ENCODE measurements at regions not wholly inside any gene's neighbourhood (a gene's known extent, or its start where the extent isn't known, plus 50 kb on each side); places are given as distances from the start of the nearest gene placed in this dataset.

GRCh38 chr2:71794611-71795010 lies 341.2 kb downstream of the DYSF start:
- Mint-ChIP-seq H3K4me1 (ENCODE audit: low read depth, unreplicated experiment) (peaks cover 4% of the 10 kb centered on the region), H3K4me3 (ENCODE audit: unreplicated experiment) (no peak overlapping the region), H3K36me3 (ENCODE audit: unreplicated experiment) (no peaks in the 10 kb centered on the region), H3K27me3 (ENCODE audit: unreplicated experiment) (peaks cover 7% of the 10 kb centered on the region), H3K9me3 (ENCODE audit: unreplicated experiment) (no peaks in the 10 kb centered on the region), H3K27ac (ENCODE audit: unreplicated experiment) (no peak overlapping the region)
- no peak for DNase-seq
- TF ChIP-seq CTCF (IDR thresholded peaks at IDR 0.05; ENCODE audit: partially characterized antibody, unreplicated experiment) = no peak

GRCh38 chr2:71793926-71794325 lies 340.6 kb downstream of the DYSF start:
- no peak for TF ChIP-seq CTCF (IDR thresholded peaks at IDR 0.05; ENCODE audit: partially characterized antibody, unreplicated experiment)
- H3K4me3 Mint-ChIP-seq (ENCODE audit: unreplicated experiment) = no peak overlapping the region
- peaks cover 4% of the 10 kb centered on the region for H3K4me1 Mint-ChIP-seq (ENCODE audit: low read depth, unreplicated experiment)
- H3K36me3 Mint-ChIP-seq (ENCODE audit: unreplicated experiment) = no peaks in the 10 kb centered on the region
- DNase-seq = no peak
- H3K9me3 Mint-ChIP-seq (ENCODE audit: unreplicated experiment) = no peaks in the 10 kb centered on the region
- H3K27me3 Mint-ChIP-seq (ENCODE audit: unreplicated experiment) = peaks cover 5% of the 10 kb centered on the region
- H3K27ac Mint-ChIP-seq (ENCODE audit: unreplicated experiment) = no peak overlapping the region

- no peaks in the 10 kb centered on the region for H3K9me3 Mint-ChIP-seq (ENCODE audit: unreplicated experiment)
- peaks cover 5% of the 10 kb centered on the region for H3K27me3 Mint-ChIP-seq (ENCODE audit: unreplicated experiment)
- H3K4me1 Mint-ChIP-seq (ENCODE audit: low read depth, unreplicated experiment) = peaks cover 3% of the 10 kb centered on the region
- no peak overlapping the region for H3K4me3 Mint-ChIP-seq (ENCODE audit: unreplicated experiment)
- no peak for TF ChIP-seq CTCF (IDR thresholded peaks at IDR 0.05; ENCODE audit: partially characterized antibody, unreplicated experiment)
- DNase-seq = no peak
- H3K36me3 Mint-ChIP-seq (ENCODE audit: unreplicated experiment) = no peaks in the 10 kb centered on the region
- H3K27ac Mint-ChIP-seq (ENCODE audit: unreplicated experiment) = no peak overlapping the region
Measured at GRCh38 chr2:71792926-71793761, 339.8 kb downstream of the DYSF start.

GRCh38 chr2:71791501-71792135 lies 338.3 kb downstream of the DYSF start:
- no peak for DNase-seq
- Mint-ChIP-seq H3K36me3 (ENCODE audit: unreplicated experiment) (no peaks in the 10 kb centered on the region), H3K4me3 (ENCODE audit: unreplicated experiment) (no peak overlapping the region), H3K4me1 (ENCODE audit: low read depth, unreplicated experiment) (no peaks in the 10 kb centered on the region), H3K27me3 (ENCODE audit: unreplicated experiment) (peaks cover 3% of the 10 kb centered on the region), H3K27ac (ENCODE audit: unreplicated experiment) (no peak overlapping the region), H3K9me3 (ENCODE audit: unreplicated experiment) (no peaks in the 10 kb centered on the region)
- TF ChIP-seq CTCF (IDR thresholded peaks at IDR 0.05; ENCODE audit: partially characterized antibody, unreplicated experiment) = no peak

- Mint-ChIP-seq H3K4me3 (ENCODE audit: unreplicated experiment) (no peak overlapping the region), H3K4me1 (ENCODE audit: low read depth, unreplicated experiment) (no peaks in the 10 kb centered on the region), H3K9me3 (ENCODE audit: unreplicated experiment) (no peaks in the 10 kb centered on the region), H3K36me3 (ENCODE audit: unreplicated experiment) (no peaks in the 10 kb centered on the region), H3K27me3 (ENCODE audit: unreplicated experiment) (peaks cover 3% of the 10 kb centered on the region), H3K27ac (ENCODE audit: unreplicated experiment) (no peak overlapping the region)
- TF ChIP-seq CTCF (IDR thresholded peaks at IDR 0.05; ENCODE audit: partially characterized antibody, unreplicated experiment) = no peak
- no peak for DNase-seq
Measured at GRCh38 chr2:71791061-71791450, 337.7 kb downstream of the DYSF start.
